ENCODE measurements at regions not wholly inside any gene's neighbourhood (a gene's known extent, or its start where the extent isn't known, plus 50 kb on each side); places are given as distances from the start of the nearest gene placed in this dataset.

GRCh38 chr6:11912420-11912819 is 99.7 kb upstream of the HIVEP1 start:
- TF ChIP-seq TAF1 (IDR thresholded peaks at IDR 0.05; ENCODE audit: borderline replicate concordance, low read depth, low read length): no peak
- no peak for TF ChIP-seq POLR2A (IDR thresholded peaks at IDR 0.05; ENCODE audit: low read depth, low read length)
